Fibroblast of lung (primary cell): ENCODE measurements at regions not wholly inside any gene's neighbourhood (a gene's known extent, or its start where the extent isn't known, plus 50 kb on each side); places are given as distances from the start of the nearest gene placed in this dataset.

Experiments used
- CTCF ChIP-seq, 2 donors: IDR thresholded peaks in 1 of 2; conservative IDR thresholded peaks in 1 of 2; 1 replicate in 1 of 2; 2 replicates in 1 of 2; pipeline ENCODE4 v1.5.1; 2011 to 2012; ENCODE audit warnings: low read length in 2 of 2, control low read depth in 1 of 2, inconsistent platforms in 1 of 2, low read depth in 1 of 2, mild to moderate bottlenecking in 1 of 2
- EZH2 ChIP-seq: IDR thresholded peaks from 2 replicates; pipeline ENCODE4 v1.5.1; 2012; ENCODE audit warnings: low read length, control low read depth, mild to moderate bottlenecking; ENCODE audit errors: missing control alignments

DNA sequence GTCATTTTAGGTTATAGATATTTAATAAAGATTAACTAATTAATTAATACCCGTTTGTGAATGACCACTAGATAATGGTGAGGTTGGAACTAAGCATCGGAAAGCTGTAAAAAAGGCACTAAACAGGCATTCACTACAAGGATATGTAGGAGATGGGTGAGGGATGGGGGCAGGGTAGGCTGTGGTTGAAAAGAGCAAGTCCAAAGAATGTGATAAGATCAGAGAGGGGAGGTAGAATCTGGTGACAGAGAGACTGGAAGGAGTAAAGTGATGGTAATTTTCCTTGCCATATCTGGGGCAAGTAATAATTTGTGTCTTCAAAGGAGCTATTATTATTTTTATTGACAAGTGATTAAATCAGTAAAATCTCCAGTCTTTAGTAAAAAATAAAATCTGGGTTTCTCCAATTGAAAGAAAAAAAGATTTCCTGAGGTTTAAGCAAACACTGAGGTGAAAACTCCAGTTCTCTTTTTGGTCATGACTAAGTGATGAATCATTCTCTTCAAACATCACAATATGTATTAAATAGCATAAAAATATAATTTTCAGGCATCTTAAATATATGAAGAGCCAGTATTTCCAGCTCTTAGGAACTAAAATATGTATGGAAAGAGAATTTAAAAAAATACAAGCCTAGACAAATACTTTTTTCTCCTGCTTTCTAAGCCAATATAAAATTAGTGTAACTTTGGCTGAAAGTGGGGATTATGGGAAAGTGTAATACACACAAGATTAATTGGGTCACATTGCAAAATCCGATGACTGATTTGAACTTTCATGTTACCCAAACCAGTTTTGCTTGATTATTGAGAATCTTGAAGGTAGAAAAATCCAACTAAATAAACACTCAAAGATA lies 259.1 kb upstream of the RBMS1 start:
- no peak for TF ChIP-seq EZH2
- no peak for TF ChIP-seq CTCF (conservative IDR thresholded peaks at IDR 0.05 in 1 of 2, IDR thresholded peaks at IDR 0.05 in 1 of 2; ENCODE audit: low read depth in 1 of 2, low read length in 2 of 2)
